ENCODE measurements at regions not wholly inside any gene's neighbourhood (a gene's known extent, or its start where the extent isn't known, plus 50 kb on each side); places are given as distances from the start of the nearest gene placed in this dataset.
"Not testable (repeated sequence)": the region's sequence is repeated elsewhere in the genome, so short reads cannot be mapped to it uniquely, and the experiment has no call there.

DNA sequence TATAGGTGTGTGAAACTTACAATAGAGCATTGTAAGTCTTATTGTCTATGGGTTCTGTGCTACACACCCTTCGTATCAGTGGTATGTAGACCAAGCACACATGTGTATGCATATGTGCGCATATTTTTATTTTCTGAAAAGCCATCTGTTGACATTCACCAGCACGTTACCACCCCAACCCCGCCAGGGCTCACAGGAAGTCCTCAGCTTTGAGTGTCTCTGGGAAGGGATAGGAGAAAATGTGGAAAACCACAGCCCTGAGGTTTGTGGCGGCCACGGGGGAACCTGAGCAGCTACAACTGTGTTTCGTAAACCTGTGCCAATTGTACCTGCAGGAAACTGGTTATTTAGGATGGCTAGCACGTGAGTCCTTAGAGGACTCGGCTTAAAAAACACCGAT is 123.3 kb upstream of the PHACTR3 start:
- TF ChIP-seq CTCF (IDR thresholded peaks at IDR 0.05; ENCODE audit: borderline replicate concordance, insufficient read depth, low read depth, low read length) = no peak
- H3K4me3 ChIP-seq (ENCODE audit: low read depth, low read length) = no peak overlapping the region

DNA sequence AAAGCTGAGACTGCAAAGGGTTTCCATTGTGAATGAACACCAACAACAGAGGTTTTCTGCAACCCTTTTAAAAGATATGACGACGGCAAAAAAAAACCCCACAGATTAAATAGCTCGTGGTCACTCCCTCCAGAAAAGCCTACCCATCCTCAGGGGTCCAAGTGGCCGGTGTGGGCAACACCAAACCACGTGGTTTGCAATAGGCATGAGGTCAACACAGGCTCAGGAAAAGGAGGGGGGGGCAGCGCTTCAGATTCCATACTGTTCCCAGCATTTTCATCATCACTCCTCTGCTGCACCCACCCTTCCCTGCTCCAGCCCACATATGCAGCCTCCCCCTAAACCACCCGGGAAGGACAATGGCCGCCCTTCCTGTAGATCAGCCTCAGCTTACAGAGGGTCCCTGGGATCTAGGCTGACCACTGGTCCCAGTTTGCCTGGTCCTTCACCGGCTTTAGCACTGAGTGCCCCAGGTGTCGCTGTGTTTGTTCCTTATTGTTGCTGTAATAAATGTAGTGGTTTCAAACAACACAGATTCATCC is 122.8 kb upstream of the PHACTR3 start:
- no peak overlapping the region for H3K4me3 ChIP-seq (ENCODE audit: low read depth, low read length)
- no peak for TF ChIP-seq CTCF (IDR thresholded peaks at IDR 0.05; ENCODE audit: borderline replicate concordance, insufficient read depth, low read depth, low read length)

DNA sequence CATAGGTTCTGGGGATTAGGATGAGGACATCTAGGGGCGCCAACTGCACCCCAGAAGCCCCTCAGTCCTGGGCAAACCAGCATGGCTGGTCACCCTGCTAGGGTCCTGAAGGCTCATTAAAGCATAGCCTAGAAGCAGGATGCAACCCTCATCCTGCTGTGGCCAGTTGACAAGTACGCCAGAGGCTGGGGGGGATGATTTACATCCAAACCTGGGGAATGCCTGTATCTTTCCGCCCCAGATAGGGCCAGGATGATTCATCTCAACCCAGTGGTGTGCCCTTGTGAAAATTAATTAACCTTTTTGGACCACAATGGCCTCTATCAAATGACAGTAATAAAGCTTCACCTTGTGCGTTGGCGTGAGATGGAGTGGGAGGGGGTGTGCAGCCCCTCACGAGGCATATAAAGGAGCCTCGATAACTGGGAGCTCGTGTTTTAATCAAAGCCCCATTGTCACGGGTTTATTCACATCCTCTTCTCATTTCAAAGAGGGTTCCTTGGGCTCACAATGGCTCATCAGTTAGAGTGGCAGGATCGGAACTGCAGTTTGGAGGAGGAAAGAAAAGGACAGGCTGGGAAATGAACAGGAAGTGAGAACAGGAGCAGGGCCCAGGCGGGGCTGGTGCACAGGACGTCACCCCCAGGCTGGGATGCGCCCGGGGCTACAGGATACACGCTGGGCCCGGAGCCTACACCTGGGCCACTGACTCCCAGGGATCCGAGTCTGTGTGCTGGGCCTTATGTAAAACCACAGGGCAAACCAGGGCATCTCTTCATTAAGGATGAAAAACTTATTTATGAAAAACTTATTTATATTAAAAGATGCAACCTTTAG is 121.8 kb upstream of the PHACTR3 start:
- H3K4me3 ChIP-seq (ENCODE audit: low read depth, low read length) = no peak overlapping the region
- TF ChIP-seq CTCF (IDR thresholded peaks at IDR 0.05; ENCODE audit: borderline replicate concordance, insufficient read depth, low read depth, low read length) = no peak

GRCh38 chr20:59483481-59483880 is 120.9 kb upstream of the PHACTR3 start:
- no peak overlapping the region for H3K4me3 ChIP-seq (ENCODE audit: low read depth, low read length)
- no peak for TF ChIP-seq CTCF (IDR thresholded peaks at IDR 0.05; ENCODE audit: borderline replicate concordance, insufficient read depth, low read depth, low read length)

GRCh38 chr20:59484228-59484627 is 120.1 kb upstream of the PHACTR3 start:
- no peak for TF ChIP-seq CTCF (IDR thresholded peaks at IDR 0.05; ENCODE audit: borderline replicate concordance, insufficient read depth, low read depth, low read length)
- no peak overlapping the region for H3K4me3 ChIP-seq (ENCODE audit: low read depth, low read length)

DNA sequence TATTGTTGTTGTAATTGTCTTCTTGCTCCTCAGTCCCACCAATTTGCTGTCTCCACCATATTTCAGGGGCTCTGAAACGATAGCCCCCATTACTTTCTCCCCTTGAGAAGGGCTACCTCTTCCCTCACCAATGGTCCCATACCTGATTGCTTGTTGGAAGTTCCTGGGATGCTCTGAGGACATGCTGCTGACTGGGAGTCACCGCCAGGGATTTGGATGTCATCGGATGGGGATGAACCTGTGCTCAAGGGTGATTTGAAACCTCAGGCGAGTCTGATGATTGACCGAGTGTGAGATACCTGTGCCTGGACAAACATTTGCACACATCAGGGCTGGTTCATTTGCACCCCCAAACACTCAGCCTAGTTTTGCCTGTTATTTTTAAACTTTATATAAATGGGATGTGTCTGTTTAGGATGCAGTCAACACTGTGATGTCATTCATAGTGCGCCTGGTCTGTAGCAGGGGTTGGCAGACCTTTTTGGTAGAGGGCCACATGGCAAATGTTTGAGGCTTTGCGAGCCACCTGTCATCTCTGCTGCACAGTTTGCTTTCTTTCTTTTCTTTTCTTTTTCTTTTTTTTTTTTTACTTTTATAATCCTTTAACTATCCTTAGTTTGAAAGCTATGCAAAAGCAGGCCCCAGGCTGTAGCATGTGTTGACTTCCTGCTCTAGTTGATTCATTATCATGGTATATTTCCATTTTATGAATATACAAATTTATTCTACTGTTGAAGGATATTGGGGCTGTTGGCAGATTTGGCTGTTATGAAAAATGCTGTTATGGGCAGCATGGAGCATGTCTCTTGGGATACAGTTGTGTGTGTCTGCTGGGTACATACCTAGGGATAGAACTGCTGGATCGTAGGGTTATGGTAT is 118.5 kb upstream of the PHACTR3 start:
- no peak overlapping the region for H3K4me3 ChIP-seq (ENCODE audit: low read depth, low read length)
- no peak for TF ChIP-seq CTCF (IDR thresholded peaks at IDR 0.05; ENCODE audit: borderline replicate concordance, insufficient read depth, low read depth, low read length)

GRCh38 chr20:59488459-59488858 is 115.9 kb upstream of the PHACTR3 start:
- H3K4me3 ChIP-seq (ENCODE audit: low read depth, low read length) = not testable (repeated sequence)

- H3K4me3 ChIP-seq (ENCODE audit: low read depth, low read length) = not testable (repeated sequence)
Measured at GRCh38 chr20:59490196-59491004, 113.9 kb upstream of the PHACTR3 start.
